HL-60 (cell line): ENCODE measurements at regions not wholly inside any gene's neighbourhood (a gene's known extent, or its start where the extent isn't known, plus 50 kb on each side); places are given as distances from the start of the nearest gene placed in this dataset.

Source experiments
- POLR2AphosphoS5 ChIP-seq: IDR thresholded peaks from 2 replicates; pipeline ENCODE4 v1.6.1; 2012; ENCODE audit warnings: low read depth
- TF ChIP-seq, protein P1 (sequence below): IDR thresholded peaks from one replicate; pipeline ENCODE4 v1.5.1; 2011; ENCODE audit warnings: low read length, control low read depth, inconsistent platforms; ENCODE audit not compliant: insufficient read depth

DNA sequence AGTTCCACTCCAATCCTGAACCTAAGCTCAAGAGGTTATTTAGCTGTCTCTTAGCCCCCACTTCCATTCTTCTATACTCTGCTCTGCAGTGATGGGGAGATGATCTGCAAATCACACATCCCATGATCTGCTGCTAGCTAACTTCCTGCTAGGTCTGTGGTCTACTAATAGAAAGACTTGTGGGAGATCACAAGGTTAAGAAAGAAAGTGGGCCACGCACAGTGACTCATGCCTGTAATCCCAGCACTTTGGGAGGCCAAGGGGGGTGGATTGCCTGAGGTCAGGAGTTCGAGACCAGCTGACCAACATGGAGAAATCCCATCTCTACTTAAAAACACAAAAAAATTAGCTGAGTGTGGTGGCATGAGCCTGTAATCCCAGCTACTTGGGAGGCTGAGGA is 471.1 kb upstream of the NWD2 start:
- TF ChIP-seq, protein P1, sequence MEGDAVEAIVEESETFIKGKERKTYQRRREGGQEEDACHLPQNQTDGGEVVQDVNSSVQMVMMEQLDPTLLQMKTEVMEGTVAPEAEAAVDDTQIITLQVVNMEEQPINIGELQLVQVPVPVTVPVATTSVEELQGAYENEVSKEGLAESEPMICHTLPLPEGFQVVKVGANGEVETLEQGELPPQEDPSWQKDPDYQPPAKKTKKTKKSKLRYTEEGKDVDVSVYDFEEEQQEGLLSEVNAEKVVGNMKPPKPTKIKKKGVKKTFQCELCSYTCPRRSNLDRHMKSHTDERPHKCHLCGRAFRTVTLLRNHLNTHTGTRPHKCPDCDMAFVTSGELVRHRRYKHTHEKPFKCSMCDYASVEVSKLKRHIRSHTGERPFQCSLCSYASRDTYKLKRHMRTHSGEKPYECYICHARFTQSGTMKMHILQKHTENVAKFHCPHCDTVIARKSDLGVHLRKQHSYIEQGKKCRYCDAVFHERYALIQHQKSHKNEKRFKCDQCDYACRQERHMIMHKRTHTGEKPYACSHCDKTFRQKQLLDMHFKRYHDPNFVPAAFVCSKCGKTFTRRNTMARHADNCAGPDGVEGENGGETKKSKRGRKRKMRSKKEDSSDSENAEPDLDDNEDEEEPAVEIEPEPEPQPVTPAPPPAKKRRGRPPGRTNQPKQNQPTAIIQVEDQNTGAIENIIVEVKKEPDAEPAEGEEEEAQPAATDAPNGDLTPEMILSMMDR, result no peak
- no peak for TF ChIP-seq POLR2AphosphoS5
